Testis (tissue), 2 donors: ENCODE measurements at regions not wholly inside any gene's neighbourhood (a gene's known extent, or its start where the extent isn't known, plus 50 kb on each side); places are given as distances from the start of the nearest gene placed in this dataset.

ENCODE experiments used
- DNase-seq: peaks from one replicate; pipeline ENCODE4 v3.0.0-alpha.2; 2019
- H3K27ac ChIP-seq, 2 donors: fragments of 200-600 bp; sonication (generic); one replicate each; pipeline ENCODE4 v1.5.1; 2019
- H3K27me3 ChIP-seq: fragments of 200-600 bp; sonication (generic); one replicate; pipeline ENCODE4 v1.5.1; 2019
- H3K36me3 ChIP-seq: fragments of 200-600 bp; sonication (generic); one replicate; pipeline ENCODE4 v1.5.1; 2017; ENCODE audit warnings: low read depth; ENCODE audit errors: missing control alignments
- H3K4me1 ChIP-seq: fragments of 200-600 bp; sonication (generic); one replicate; pipeline ENCODE4 v1.5.1; 2019
- H3K4me3 ChIP-seq, 2 donors: fragments of 200-600 bp; sonication (generic); one replicate each; pipeline ENCODE4 v1.5.1; 2017 to 2019
- H3K9me3 ChIP-seq: fragments of 200-600 bp; sonication (generic); one replicate; pipeline ENCODE4 v1.5.1; 2017
- POLR2A ChIP-seq: fragments of 450-650 bp; IDR thresholded peaks from one replicate; pipeline ENCODE4 v1.6.1; 2017; ENCODE audit warnings: antibody characterized with exemption, mild to moderate bottlenecking, moderate library complexity
- WGBS, 2 donors: methylation state at CpG; one replicate each; pipeline ENCODE4 v1.1.5; 2018; 5-methylcytosine and 5-hydroxymethylcytosine counted together
- intact Hi-C: fragments of 100-400 bp; cut with DNase I; formaldehyde crosslinking; loops from one replicate; pipeline ENCODE4 v1.15.1; 2023; ENCODE audit warnings: low total_unique reads
- TF ChIP-seq, protein P1 (sequence below), 3 experiments: fragments of 450-650 bp in 2 of 3; fragments of 200-600 bp in 1 of 3; sonication (generic) in 1 of 3; IDR thresholded peaks; one replicate each; pipeline ENCODE4 v1.5.1; 2016 to 2019; ENCODE audit warnings: antibody characterized with exemption in 3 of 3, mild to moderate bottlenecking in 2 of 3, moderate library complexity in 1 of 3

DNA sequence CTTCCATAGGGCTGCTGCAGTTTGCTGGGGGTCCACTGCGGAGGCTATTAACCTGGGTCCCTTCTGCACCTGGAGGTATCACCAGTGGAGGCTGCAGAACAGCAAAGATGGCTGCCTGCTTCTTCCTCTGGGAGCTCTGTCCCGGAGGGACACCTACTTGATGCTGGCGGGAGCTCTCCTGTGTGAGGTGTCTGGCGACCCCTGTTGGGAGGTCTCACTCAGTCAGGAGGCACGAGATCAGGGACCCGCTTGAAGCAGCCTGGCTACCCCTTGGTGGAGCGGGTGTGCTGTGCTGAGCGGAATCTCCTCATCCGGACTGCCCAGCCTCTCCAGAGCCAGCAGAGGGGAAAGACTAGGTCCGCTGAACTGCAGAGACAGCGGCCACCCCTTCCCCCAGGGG is 56.0 kb upstream of the CTXND1 start:
- Histone ChIP-seq H3K4me1 (peaks cover 3% of the 10 kb centered on the region), H3K27me3 (no peaks in the 10 kb centered on the region), H3K27ac (no peak overlapping the region), H3K9me3 (no peaks in the 10 kb centered on the region), H3K4me3 (no peak overlapping the region), H3K36me3 (no peaks in the 10 kb centered on the region)
- WGBS, 2 donors, result 50 to 69% methylated on average over 4 to 11 of the region's 11 CpGs
- TF ChIP-seq, protein P1, sequence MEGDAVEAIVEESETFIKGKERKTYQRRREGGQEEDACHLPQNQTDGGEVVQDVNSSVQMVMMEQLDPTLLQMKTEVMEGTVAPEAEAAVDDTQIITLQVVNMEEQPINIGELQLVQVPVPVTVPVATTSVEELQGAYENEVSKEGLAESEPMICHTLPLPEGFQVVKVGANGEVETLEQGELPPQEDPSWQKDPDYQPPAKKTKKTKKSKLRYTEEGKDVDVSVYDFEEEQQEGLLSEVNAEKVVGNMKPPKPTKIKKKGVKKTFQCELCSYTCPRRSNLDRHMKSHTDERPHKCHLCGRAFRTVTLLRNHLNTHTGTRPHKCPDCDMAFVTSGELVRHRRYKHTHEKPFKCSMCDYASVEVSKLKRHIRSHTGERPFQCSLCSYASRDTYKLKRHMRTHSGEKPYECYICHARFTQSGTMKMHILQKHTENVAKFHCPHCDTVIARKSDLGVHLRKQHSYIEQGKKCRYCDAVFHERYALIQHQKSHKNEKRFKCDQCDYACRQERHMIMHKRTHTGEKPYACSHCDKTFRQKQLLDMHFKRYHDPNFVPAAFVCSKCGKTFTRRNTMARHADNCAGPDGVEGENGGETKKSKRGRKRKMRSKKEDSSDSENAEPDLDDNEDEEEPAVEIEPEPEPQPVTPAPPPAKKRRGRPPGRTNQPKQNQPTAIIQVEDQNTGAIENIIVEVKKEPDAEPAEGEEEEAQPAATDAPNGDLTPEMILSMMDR (IDR thresholded peaks at IDR 0.05), result no peak
- TF ChIP-seq POLR2A, result no peak
- intact Hi-C loops, result no loop called here
- no peak for DNase-seq

DNA sequence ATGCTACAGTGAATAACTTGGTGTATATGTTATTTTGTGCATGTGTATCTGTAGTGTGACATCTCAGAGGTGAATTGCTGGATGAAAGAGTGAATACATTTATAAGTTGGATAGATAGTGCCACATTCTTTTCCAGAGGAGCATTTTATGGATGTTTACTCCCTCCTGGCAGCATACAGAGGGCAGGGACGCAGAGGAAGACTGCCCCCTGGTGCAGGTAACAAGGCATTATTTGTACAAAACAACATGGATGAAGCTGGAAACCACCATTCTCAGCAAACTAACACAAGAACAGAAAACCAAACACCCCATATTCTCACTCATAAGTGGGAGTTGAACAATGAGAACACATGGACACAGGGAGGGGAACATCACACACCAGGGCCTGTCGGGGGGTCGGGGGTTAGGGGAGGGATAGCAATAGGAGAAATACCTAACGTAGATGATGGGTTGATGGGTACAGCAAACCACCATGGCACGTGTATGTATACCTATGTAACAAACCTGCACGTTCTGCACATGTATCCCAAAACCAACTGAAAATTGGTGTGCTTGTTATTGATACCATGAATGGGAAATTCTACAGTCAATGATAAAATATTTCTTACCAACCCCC is 57.9 kb upstream of the CTXND1 start:
- 74 to 79% methylated on average over 4 to 6 of the region's 6 CpGs for WGBS, 2 donors
- H3K4me1 ChIP-seq, result peaks cover 3% of the 10 kb centered on the region
- H3K27me3 ChIP-seq, result no peaks in the 10 kb centered on the region
- intact Hi-C loops, result no loop called here
- H3K36me3 ChIP-seq, result no peaks in the 10 kb centered on the region
- TF ChIP-seq POLR2A, result no peak
- TF ChIP-seq, protein P1 (IDR thresholded peaks at IDR 0.05), result peak in 2 of 3 experiments; percentile 35 to 46
- H3K4me3 ChIP-seq, result no peak overlapping the region
- peak; percentile 48 for DNase-seq
- H3K9me3 ChIP-seq, result no peaks in the 10 kb centered on the region
- H3K27ac ChIP-seq, result peak overlapping the region in 1 of 2 donors; percentile 16

DNA sequence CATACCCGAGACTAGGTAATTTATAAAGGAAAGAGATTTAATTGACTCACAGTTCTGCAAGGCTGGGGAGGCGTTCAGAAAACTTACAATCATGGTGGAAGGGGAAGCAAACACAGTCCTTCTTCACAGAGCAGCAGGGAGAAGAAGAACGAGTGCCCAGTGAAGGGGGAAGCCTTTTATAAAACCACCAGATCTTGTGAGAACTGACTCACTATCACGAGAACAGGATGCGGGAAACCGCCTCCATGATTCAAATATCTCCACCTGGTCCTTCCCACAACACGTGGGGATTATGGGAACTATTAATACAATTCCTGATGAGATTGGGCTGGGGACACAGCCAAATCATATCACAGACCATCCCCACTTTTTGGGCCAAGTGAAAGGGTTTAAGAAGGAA is 58.8 kb upstream of the CTXND1 start:
- DNase-seq, result no peak
- H3K4me3 ChIP-seq, result no peak overlapping the region
- no peaks in the 10 kb centered on the region for H3K36me3 ChIP-seq
- peaks cover 3% of the 10 kb centered on the region for H3K4me1 ChIP-seq
- no peak for TF ChIP-seq POLR2A
- TF ChIP-seq, protein P1 (IDR thresholded peaks at IDR 0.05), result no peak
- H3K27ac ChIP-seq, result peak overlapping the region; percentile 16 to 53
- intact Hi-C loops, result no loop called here
- H3K9me3 ChIP-seq, result no peaks in the 10 kb centered on the region
- 71 to 81% methylated on average over 7 of the region's 7 CpGs for WGBS, 2 donors
- H3K27me3 ChIP-seq, result no peaks in the 10 kb centered on the region

DNA sequence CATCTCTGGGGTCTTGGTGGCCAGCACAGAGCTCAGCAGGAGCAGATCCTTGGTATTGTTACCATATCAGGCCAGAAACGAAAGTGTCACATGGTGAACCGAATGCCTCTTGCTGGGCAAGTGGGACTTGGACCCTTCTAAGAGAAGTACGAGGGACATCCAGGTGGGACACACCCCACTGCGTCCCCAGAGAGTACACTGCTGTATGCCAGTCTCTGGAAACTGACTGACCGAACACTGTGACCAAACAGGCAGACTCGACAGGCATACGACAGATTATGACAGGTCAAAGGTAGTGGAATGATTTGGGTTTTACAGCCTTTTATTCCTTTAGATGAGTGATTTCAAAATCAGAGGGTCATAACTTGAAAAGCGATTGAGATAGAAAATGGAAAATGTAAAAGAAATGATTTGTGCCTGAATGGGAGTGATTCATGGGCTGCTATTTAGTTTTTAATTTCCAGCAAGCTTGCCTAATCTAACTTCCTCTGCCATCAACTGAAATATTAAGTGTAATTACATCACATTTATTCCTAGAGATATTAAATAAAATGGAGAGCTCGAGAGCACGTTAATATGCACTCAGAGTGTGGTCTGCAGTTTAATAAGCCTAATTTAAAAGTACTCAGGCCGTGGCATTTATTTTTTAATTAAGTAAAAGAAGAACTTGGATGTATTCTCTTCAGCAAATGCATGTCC is 63.4 kb upstream of the CTXND1 start:
- no peak for DNase-seq

More for the DNA sequence above, 63.4 kb upstream of the CTXND1 start:
- 86 to 90% methylated on average over 11 of the region's 11 CpGs for WGBS, 2 donors
- H3K27ac ChIP-seq, result no peak overlapping the region
- peaks cover 3% of the 10 kb centered on the region for H3K4me1 ChIP-seq
- TF ChIP-seq, protein P1 (IDR thresholded peaks at IDR 0.05), result no peak
- no peak for TF ChIP-seq POLR2A
- H3K4me3 ChIP-seq, result no peak overlapping the region
- no peaks in the 10 kb centered on the region for H3K9me3 ChIP-seq
- no peaks in the 10 kb centered on the region for H3K27me3 ChIP-seq
- intact Hi-C loops, result no loop called here
- no peaks in the 10 kb centered on the region for H3K36me3 ChIP-seq
